ENCODE measurements at regions not wholly inside any gene's neighbourhood (a gene's known extent, or its start where the extent isn't known, plus 50 kb on each side); places are given as distances from the start of the nearest gene placed in this dataset.
"Not testable (repeated sequence)": the region's sequence is repeated elsewhere in the genome, so short reads cannot be mapped to it uniquely, and the experiment has no call there.

GRCh38 chr5:8840746-8841145, 705.1 kb downstream of the SEMA5A start:
- RAD21 ChIA-PET (ENCODE audit: unreplicated experiment); H3K36me3 ChIP-seq (ENCODE audit: control insufficient read depth in 2 of 2, insufficient read depth in 2 of 2, low read length in 1 of 2); H4K20me1 ChIP-seq (ENCODE audit: control insufficient read depth, insufficient read depth); FAIRE-seq; in situ Hi-C loops (cut with MboI); H2AFZ ChIP-seq (ENCODE audit: control insufficient read depth, low read depth, low read length); H3K27me3 ChIP-seq (replicated peaks in 1 of 2; ENCODE audit: control insufficient read depth in 2 of 2, insufficient read depth in 2 of 2, low read length in 1 of 2); H3K4me1 ChIP-seq (ENCODE audit: control insufficient read depth, insufficient read depth, low read length); H3K9ac ChIP-seq (ENCODE audit: control insufficient read depth, insufficient read depth, low read length); ATAC-seq; SMC1A ChIA-PET (ENCODE audit: uncharacterized antibody, unreplicated experiment); H3K9me3 ChIP-seq (replicated peaks; ENCODE audit: control insufficient read depth, insufficient read depth, low read length); BruUV-seq (replicated peaks); DNase-seq (ENCODE audit: low read depth, low spot score); H3K4me3 ChIP-seq; H3K27ac ChIP-seq (ENCODE audit: control insufficient read depth, insufficient read depth); H3K79me2 ChIP-seq (ENCODE audit: control insufficient read depth, insufficient read depth, low read length); intact Hi-C loops (cut with micrococcal nuclease; ENCODE audit: unreplicated experiment); H3K4me2 ChIP-seq (ENCODE audit: control insufficient read depth, insufficient read depth): not testable (repeated sequence)
- 46% methylated on average over 8 of the region's 8 CpGs for WGBS (ENCODE audit: insufficient coverage, insufficient replicate concordance, low lambda C conversion rate, missing lambda C conversion rate)
- ChIA-PET POLR2A (interaction anchor here (1.2 kb wide), 1 partner anchor 9 kb away, joined by 5 read pairs; no protein-coding TSS in a partner anchor), CTCF (interaction anchor here (0.7 to 1.1 kb wide), 2 partner anchors 595 to 953 kb away, joined by 3 to 6 read pairs; no protein-coding TSS in a partner anchor)
- peak; percentile 34; the same call in 1 of the 2 replicates for TF ChIP-seq NFYB (IDR thresholded peaks at IDR 0.05; ENCODE audit: insufficient read depth, low read depth, low read length)

- 34% methylated on average over 5 of the region's 5 CpGs for WGBS (ENCODE audit: insufficient coverage, insufficient replicate concordance, low lambda C conversion rate, missing lambda C conversion rate)
- Histone ChIP-seq H3K4me2 (ENCODE audit: control insufficient read depth, insufficient read depth) (no peak overlapping the region), H4K20me1 (ENCODE audit: control insufficient read depth, insufficient read depth) (no peaks in the 10 kb centered on the region), H3K4me3 (no peak overlapping the region), H3K27ac (ENCODE audit: control insufficient read depth, insufficient read depth) (no peak overlapping the region), H3K4me1 (ENCODE audit: control insufficient read depth, insufficient read depth, low read length) (no peaks in the 10 kb centered on the region), H3K36me3 (ENCODE audit: control insufficient read depth in 2 of 2, insufficient read depth in 2 of 2, low read length in 1 of 2) (no peaks in the 10 kb centered on the region), H2AFZ (ENCODE audit: control insufficient read depth, low read depth, low read length) (no peak overlapping the region), H3K9ac (ENCODE audit: control insufficient read depth, insufficient read depth, low read length) (no peak overlapping the region), H3K79me2 (ENCODE audit: control insufficient read depth, insufficient read depth, low read length) (no peaks in the 10 kb centered on the region), H3K27me3 (replicated peaks in 1 of 2; ENCODE audit: control insufficient read depth in 2 of 2, insufficient read depth in 2 of 2, low read length in 1 of 2) (no peaks in the 10 kb centered on the region), H3K9me3 (replicated peaks; ENCODE audit: control insufficient read depth, insufficient read depth, low read length) (no peaks in the 10 kb centered on the region)
- no TSS peak for BruUV-seq (replicated peaks)
- ChIA-PET RAD21 (ENCODE audit: unreplicated experiment) (no interaction called here), POLR2A (no interaction called here), SMC1A (ENCODE audit: uncharacterized antibody, unreplicated experiment) (interaction anchor here (0.7 to 1.6 kb wide), 3 partner anchors 13 to 502 kb away, joined by 3 to 6 read pairs (median 3); no protein-coding TSS in a partner anchor), CTCF (interaction anchor here (0.8 to 1.3 kb wide), 2 partner anchors 24 to 87 kb away, joined by 3 read pairs; no protein-coding TSS in a partner anchor)
- in situ Hi-C loops (cut with MboI) (no loop called here), intact Hi-C loops (cut with micrococcal nuclease; ENCODE audit: unreplicated experiment) (no loop called here)
- no peak for ATAC-seq
- no peak for FAIRE-seq
- DNase-seq (ENCODE audit: low read depth, low spot score) = no peak
- no peak for TF ChIP-seq CHD2 (IDR thresholded peaks at IDR 0.05; ENCODE audit: borderline replicate concordance, low read depth, low read length)
- no peak for TF ChIP-seq KLF5 (IDR thresholded peaks at IDR 0.05; ENCODE audit: partially characterized antibody)
- no peak for TF ChIP-seq SIX5 (IDR thresholded peaks at IDR 0.05; ENCODE audit: low read depth, low read length, severe bottlenecking)
- no peak for TF ChIP-seq SUZ12 (IDR thresholded peaks at IDR 0.05; ENCODE audit: unreplicated experiment)
- no peak for TF ChIP-seq ZNF217 (IDR thresholded peaks at IDR 0.05)
- no peak for TF ChIP-seq TCF12 (IDR thresholded peaks at IDR 0.05; ENCODE audit: low read depth, low read length)
- no peak for TF ChIP-seq USF1 (IDR thresholded peaks at IDR 0.05; ENCODE audit: borderline replicate concordance, extremely low read length, insufficient read depth, low read depth, low read length)
- TF ChIP-seq CHD4 (IDR thresholded peaks at IDR 0.05) = no peak
- no peak for TF ChIP-seq POLR2AphosphoS5 (IDR thresholded peaks at IDR 0.05; ENCODE audit: low read length)
- TF ChIP-seq BHLHE40 (IDR thresholded peaks at IDR 0.05; ENCODE audit: borderline replicate concordance in 1 of 2, low read depth in 2 of 2, low read length in 1 of 2) = no peak
- TF ChIP-seq RELB (IDR thresholded peaks at IDR 0.05; ENCODE audit: low read depth) = no peak
Observed at GRCh38 chr5:8842971-8843551, 702.8 kb downstream of the SEMA5A start.

All from GM12878 (cell line).